GM21447 (cell line): ENCODE measurements at regions not wholly inside any gene's neighbourhood (a gene's known extent, or its start where the extent isn't known, plus 50 kb on each side); places are given as distances from the start of the nearest gene placed in this dataset.
A peak's percentile ranks its signal among the peaks of the same experiment; 100 is the strongest.

Experiments
- ATAC-seq: cut with Tn5 transposase; IDR thresholded peaks from one replicate; pipeline ENCODE4 v1.9.1; 2021; ENCODE audit not compliant: unreplicated experiment

DNA sequence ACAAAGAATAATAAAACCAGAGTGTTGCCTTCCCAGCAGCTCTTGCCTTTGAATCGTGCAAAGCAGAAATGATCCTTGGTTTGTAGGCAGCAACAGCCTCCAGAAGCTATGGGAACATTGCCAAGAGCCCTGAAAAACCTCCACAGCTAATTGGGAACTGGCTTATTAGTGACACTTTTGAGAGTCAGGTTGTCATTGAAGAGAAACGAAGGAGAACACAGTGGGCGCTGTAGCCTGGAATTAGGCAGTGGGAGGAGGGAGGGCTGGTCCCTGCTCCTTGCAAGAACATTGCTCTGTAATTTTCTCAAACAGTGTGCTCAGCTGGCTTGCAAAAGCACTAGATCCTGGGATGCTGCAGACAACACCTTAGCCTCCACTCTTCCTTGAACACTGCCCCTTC, 331.5 kb upstream of the EMCN start:
- no peak for ATAC-seq

DNA sequence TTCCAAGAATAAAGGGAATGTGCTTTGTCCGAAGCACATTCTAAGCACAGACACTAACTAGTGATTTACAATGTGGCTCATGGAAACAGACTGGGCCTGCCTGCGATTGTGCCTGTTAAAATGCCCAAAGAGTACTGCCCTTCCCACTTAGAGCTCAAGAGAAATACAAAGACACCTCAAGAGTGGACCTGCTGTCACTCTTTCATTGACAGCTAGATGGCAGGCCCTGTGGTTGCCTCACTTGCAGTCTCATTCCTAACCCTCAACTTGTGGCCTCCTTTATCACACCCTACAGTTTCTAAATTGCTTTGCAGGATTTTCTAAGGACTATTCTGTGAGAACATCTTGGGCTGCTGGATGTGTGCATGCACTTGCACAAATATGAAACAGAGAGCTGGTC, 331.0 kb upstream of the EMCN start:
- ATAC-seq, result peak; percentile 87

DNA sequence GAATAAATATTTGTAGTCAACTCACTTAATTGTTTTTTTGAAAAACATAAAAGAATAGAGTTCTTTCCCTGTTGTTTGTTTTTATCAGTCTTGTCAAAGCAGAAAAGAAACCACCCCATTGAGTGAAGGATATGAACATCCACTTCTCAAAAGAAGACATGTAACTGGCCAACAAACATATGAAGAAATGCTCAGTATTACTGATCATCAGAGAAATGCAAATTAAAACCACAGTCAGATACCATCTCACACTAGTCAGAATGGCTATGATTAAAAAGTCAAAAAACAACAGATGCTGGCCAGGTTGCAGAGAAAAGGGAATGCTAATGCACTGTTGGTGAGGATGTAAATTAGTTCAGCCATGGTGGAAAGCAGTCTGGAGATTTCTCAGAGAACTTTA, 326.1 kb upstream of the EMCN start:
- ATAC-seq, result no peak

DNA sequence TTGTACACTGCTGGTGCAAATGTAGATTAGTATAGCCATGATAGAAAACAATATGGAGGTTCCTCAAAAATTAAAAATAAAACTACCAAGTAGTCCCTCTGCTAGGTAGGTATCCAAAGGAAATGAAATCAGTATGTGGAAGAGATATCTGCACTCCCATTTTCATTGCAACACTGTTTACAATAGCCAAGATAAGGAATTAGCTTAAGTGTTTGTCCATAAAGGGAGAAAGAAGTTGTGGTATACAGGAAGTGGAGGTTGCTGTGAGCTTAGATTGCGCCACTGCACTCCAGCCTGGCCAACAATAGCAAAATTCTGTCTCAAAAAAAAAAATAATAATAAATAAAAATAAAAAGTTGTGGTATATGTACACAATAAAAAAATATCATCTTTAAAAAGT, 325.0 kb upstream of the EMCN start:
- ATAC-seq, result no peak

DNA sequence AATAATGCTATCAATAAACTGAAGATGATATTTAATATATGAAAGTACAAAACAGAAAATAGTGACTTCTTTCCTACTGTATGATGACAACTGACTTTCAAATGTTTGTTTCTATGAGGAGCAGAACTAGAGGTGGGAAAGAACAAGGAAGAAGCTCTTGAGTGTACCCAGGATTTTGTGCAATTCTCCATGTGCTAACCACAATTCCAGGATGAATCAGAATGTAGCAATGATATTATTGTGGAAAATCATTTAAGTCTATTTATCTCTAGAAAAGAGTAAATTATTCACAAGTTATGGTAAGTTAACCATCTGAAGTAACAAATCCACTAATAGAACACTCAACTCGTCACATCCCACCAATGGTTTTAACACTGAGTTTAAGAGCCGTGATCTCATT, 324.1 kb upstream of the EMCN start:
- no peak for ATAC-seq

DNA sequence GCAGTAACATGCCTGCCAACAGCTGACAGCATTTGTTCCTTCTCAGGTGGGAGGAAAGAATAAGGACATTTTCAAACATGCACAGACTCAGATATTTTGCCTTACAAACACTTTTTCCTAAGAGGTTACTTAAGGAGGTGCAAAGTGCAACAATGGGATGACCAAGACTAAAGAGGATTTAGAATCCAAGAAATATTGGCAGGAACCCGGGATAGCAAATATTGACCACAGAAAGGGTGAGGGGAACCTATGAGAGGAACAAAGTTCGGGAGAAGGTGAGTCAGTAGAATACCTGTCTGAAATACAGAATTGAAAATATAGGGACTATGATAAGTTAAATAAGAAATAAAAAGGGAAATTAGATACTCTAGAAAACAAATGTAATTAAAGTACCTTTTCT, 321.9 kb upstream of the EMCN start:
- no peak for ATAC-seq

DNA sequence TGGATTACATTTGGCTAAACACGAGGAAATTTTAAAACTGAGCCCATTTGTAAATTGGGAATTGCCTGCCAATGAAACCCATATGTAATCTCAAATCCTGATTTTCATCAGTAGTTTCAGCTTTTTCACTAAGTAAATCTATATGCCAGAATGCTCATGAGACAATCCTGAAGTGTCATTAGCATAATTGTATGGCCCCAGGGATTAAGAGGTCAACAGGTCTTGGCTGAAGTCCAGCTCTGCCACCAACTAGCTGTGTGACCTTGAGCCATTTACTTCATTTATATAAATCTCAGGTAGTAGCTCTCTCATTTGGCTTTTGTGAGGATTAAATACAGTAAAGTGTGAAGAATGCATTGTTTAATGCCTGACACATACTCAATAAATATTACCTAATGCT, 320.5 kb upstream of the EMCN start:
- ATAC-seq, result no peak

DNA sequence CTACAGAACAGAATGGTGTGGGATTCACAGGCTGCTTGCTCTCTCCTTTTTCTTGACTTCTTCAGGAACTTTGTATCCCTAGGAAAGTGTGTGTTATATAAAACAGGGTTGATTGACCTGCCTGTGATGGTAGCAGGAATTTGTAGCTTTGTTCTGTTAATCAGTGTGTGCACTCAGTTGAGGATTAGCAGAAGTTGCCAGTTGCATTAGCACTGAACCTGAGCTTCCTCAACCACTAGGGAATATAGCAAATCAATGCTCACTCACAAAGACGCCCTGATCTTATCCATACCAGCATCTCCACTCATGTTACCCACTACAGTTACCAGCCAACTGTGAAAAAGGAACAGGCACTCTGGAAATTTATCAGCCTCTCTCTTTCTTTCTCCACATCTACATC, 319.1 kb upstream of the EMCN start:
- ATAC-seq, result no peak

DNA sequence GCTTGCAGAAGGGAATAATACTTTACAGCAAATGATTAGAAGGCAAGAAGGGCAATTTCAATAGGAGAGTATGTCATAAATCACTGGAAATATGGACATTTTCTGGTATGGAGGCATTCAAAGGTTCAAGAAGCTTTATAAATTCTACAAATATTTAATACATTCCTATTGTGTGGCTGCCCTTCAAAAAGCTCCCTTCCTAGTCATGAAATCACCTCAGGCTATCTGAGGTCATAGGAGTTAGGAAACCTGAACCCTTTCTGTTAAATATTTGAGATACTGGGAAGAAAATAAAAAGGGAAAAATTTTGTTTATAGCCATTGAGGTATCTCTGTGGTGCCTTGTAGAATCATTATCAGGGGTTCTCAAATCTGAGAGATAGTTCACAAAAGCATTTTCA, 316.8 kb upstream of the EMCN start:
- no peak for ATAC-seq

DNA sequence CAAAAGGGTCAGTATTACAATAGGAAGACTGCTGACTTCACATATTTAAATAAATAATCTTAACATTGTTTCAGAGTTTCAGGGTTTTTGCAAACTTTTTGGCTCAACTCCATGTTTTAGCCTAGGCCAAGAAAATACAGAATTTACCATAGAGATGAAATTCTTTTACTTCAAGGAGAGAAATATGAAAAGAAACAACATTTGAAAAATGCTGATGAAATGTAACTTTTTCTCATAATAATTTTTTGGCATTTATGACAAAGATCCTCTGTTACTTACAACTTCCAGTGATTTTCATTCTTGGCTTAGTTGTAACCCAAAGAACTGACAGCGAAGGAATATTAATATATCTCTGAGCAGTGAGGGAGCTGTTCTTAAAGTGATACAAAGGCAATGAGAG, 316.1 kb upstream of the EMCN start:
- no peak for ATAC-seq

DNA sequence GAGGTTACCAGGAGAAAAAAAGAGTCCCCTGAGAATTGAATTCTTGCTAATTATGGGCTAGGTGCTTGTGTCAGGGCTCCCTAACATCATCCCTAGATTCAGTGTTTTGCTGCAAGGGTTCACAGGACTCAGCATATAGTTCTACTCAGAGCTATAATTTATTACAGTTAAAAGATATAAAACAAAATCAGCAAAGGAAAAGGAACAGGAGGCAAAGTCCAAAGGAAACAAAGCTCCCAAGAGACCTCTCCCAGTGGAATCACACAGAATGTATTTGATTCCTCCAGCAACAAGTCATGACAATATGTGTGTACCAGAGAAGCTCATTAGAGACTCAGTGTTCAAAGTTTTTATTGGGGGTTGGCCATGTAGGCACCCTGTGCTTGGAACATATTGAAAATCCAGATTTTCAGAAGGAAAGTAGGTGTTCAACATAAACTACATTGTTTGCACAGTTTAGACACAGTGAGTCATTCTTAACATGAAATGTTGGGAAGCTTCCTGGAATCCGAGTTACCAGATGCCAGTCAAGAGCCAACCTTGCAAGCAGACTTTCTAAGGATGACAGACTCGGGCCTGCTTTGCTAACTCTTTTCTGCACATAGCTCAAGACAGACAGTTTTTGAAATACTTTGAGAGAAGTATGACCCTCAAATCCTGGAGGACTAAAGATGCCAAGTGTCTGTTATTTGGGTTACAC, 311.3 kb upstream of the EMCN start:
- ATAC-seq, result no peak

DNA sequence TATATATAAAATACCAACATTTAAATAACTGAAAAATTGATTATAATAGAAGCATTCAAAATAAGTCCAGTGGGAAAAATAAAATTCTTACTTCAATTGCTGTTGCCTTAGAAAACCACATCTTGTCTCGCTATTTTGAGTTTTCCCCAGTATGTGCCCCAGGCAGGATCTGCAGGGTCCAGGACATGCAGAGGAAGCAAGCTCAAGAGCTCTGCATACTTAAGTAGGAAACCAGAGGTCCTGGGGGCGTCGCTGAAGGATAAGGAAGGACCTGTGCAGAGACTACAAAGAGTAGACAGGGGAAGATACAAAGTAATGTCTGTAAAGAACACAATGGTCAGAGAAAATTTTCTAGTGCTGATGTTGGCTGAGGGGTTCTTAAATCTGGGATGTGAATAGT, 310.5 kb upstream of the EMCN start:
- ATAC-seq, result no peak

DNA sequence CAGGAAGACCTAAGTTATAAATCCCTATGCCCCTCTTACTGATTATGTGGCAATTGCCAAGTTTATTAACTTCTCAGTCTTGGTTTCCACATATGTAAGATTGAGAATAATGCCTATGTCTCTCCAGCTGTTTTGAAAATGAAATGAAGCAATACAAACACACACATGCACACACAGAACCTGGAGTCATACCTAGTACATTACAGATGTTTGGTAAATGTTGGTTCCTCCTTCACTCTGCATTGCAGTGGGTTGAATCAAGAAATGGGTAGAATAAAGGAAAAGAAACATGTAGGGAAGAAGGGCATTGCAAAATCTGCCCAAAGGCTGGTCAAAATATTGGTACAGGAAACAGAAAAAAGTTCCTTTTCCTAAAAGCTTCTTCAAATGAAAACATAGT, 309.9 kb upstream of the EMCN start:
- no peak for ATAC-seq

DNA sequence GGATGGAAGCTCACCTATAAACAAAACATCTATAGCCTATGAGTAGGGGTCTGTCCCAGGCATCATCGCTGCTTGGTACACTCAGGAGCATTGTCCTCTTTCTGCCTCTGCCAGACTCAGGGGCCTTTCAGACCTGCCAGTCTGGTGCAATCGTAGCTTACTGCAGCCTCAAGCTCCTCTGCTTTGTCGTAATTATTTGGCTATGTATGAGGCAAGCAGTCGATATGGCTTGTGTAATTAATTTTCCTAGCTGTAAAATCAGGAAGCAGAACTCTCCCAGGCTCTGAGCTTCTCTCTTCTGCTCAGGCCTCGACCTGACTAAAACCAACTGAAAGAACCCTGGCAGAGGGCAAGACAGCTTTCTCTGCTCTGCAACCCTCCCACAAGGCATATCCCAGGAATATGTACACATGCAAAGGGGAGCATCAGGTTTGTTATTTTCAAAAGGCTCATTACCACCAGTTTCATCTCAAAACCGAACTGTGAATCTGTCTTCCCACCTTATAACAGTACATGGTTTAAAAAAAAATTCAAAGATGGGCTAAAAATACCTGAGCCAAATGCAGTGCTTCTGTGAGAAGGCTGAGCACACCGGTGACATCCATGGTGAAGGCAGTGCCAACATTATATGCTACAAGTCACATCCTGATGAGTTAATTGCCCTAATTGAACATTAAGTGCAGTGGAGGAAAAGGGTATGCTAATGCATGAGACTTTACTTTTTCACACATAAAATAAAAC, 309.2 kb upstream of the EMCN start:
- no peak for ATAC-seq

DNA sequence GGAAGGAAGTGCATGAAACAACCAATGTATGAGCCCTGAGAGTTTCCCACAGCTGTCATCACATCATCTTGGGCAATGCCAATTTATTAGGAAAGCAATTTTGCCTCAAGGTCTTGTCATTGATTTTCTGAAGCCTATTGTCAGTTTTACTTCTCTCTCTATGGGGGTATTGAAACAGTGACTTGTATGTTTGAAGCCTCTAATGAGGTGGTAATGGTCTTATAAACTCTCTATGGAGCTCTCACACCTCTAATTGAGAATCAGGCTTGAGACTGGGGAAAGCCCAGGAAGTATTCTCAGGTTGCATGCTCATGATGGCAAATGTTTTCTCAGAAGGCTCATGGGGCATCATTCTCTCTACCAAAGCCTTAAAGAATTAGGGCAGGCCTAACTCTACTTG, 308.2 kb upstream of the EMCN start:
- ATAC-seq, result no peak

DNA sequence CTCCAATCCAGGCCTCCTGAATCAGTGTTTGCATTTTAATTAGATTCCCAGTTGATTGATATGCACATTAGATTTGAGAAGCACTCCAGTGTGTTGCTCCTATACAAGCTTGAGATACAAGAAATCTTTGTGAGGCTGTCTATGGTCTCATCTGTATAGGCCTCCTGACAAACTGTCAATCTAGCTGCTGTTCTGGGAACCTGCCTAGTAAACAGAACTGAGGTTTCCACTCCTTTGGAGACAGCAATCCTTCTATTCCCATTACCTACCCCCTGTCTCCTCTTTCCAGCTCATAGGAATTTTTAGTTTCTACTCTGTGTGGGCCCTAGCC, 306.1 kb upstream of the EMCN start:
- ATAC-seq, result peak; percentile 9

DNA sequence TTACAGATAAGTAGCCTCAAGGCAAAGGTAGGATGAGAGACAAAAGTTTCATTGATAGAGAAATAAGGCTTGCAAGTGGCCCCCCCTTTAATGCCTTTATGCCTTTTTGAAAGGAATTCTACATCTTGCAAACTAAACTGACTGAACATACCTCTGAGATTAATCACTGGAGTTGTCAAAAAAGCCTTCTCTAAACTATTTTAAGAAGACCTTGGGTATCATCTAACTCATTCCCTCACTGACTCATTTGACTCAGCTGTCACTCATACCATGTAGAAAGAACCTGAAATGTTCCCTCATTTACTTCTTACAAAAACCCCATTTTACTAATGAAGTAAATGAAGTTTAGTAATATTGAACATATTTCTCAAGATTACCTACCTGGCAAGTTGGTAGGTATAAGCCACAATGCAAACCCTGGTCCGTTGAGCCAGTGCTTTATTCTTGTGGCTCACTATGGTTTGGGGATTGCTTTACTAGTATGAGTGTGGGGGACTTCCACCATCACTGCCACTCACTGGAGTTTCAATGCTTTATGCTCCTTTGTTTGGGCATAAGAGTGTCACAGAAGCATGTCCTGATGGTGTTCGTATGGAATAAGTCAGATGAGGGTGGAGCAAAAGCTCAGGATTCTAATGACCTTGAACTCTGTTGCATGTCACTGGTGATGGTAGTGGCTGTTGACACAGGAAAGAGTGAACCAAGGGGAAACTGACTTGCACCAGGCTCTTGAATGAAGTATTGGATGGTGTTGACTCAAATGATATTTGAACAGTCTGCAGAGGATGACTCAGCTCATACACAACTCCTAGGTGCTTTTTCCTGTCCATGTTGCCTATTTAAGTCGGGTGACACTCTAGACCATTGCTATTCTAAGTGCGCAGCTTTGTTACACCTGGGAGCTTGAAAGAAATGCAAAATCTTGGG, 305.5 kb upstream of the EMCN start:
- ATAC-seq, result peak; percentile 75

DNA sequence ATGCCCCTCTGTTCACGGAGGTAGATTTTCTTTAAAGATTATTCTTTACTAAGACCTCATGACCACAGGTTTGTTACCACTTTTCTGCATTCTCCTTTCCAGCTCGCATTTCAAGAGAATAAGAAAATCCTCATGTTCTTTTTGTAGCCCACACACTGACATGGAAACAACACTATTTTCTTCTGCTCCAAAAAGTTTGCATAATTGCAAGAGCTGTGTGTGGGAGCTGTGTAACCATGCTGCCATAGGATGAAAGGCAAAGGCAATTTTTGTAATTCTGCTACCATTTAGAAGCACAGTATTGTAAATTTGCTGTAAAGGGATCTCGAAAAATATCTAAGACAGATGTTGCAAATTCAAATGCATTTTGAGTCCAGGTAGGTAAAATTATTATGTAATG, 302.4 kb upstream of the EMCN start:
- ATAC-seq, result no peak

DNA sequence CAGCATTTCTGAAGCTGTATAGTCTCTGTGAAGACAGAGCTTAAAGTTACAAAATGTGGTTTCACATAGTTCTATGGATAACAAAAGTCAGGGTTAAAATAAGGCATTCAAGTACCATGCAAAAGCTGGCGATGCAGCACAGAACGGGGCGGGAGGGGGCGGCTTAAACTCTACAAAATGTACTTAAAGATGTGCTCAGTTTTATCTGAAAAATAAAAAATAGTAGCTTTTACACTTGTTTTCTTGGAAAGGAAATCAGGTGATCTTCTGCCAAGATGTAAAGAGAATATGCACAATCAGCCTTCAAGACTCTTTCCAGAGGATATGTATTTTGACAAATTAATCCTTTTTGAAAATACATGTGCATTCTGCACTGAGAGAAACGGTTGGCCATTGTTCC, 301.7 kb upstream of the EMCN start:
- no peak for ATAC-seq

DNA sequence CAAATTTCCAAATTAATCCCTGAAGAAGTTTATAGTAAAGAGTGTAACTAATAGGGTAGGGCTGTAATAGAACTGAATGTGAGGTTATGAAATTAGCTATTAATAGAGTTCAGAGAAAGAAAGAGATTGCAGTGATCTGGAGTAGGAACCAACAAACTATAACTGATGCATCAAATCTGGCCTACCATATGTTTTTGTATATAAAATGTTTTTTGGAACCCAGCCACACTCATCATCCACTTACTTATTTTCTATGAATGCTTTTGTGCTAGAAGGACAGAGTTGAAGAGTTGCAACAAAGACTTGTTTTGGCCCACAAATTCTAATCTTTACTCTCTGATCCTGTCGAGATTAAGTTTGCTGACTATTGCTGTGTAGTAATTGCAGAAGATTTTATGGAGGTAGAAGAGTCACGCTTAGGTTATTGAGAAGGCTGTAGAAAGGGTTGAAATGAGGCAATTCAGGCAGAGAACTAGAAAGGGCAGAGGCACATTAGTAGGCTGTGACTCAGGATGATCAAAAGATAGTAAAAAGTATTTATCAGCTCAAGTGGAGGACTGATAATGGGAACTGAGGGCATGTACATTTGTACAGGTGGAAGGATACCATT, 298.7 kb upstream of the EMCN start:
- ATAC-seq, result no peak

DNA sequence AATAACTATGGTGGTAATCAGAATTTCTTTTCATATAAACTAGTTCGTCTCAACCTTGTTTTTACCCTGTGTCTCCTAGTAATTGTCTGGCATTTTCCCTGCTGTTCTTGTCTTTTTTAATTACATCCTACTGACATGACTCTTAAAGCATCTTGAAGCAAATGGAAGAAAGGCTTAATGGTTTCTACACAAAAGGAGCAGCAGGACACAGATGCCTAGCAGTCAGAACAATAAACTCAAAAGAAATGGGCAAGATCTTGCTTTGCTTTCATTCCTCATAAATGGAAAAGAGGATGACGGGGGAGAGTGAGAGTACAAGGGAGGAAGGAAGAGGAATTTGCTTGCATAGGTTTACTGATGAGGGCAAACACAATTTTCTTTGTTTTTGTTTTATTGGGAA, 293.2 kb upstream of the EMCN start:
- ATAC-seq, result no peak

DNA sequence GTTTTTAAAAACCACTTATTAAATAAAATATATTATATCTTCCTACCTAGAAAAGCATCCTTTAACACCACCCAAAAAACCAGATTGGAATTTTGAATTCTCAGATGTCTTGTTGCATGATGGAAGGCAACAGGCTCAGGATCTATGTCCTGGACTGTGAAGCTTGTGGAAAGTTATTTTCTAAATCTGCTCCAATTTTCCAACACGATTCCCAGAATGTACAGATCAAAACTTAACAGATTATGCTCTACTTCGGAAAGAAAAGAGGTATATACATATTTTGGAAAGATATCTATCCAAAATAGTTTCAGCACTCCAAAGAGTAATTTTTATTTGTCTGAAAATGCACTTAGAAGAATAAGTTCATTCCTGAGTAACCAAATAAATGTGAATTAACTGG, 291.7 kb upstream of the EMCN start:
- no peak for ATAC-seq
